Effector CD8-positive, alpha-beta T cell (primary cell): ENCODE measurements at regions not wholly inside any gene's neighbourhood (a gene's known extent, or its start where the extent isn't known, plus 50 kb on each side); places are given as distances from the start of the nearest gene placed in this dataset.
"Not testable (repeated sequence)": the region's sequence is repeated elsewhere in the genome, so short reads cannot be mapped to it uniquely, and the experiment has no call there.

ENCODE experiments used
- DNase-seq: peaks from one replicate; lab custom pipeline; 2025; lab: John Stamatoyannopoulos, UW

DNA sequence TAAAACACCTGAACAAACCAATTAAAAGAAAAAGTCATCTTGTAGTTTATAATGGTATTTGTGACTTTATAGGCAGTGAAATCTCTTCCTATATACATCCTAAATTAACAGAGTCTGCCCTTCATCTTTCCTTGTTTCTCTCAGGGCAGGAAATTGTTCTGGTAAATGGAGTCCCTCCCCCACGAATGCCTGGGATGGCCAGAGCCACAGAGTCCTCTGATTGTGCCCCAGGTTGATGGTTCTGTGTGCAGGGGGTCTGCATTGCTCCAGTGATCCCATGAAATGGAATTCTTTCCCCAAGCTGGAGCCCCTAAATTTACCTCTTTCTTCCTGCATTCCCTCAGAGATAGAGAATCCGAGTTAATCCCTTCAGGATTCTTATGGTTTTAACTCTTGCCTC lies 155.5 kb downstream of the MTX2 start:
- DNase-seq = no peak

DNA sequence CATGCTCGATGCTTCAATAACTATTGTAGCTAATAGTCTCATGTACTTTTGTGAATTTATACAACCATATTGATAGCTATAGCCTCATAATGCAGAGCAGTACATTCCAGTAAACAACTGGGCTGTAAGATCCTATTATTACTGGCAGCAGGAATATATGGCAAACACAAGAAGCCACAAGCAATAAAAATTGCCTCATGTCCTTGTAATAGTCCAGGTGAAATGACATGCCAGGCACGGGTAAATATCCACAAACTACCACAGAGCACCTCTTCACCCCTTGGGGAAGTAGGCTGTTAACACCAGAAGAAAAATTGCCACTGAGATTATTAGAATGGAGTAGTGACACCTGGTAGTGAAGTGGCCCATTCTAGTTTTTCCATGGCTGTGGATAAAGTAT lies 158.3 kb downstream of the MTX2 start:
- DNase-seq = no peak

DNA sequence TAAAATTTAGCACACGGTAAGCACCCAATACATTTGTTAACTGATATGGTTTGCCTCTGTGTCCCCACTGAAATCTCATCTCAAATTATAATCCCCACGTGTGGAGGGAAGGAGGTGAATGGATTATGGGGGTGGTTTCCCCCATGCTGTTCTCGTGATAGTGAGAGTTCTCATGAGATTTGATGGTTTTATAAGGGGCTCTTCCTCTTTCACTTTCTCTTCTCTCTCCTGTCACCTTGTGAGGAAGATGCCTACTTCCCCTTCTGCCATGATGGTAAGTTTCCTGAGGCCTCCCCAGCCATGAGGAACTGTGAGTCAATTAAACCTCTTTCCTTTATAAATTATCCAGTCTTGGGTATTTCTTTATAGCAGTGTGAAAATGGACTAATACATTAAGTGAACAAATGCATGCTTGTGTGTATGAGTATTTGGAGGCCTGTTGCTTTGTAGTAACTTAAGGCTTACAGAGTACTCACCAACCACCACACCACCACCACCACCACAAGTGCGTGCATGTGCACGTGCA lies 159.8 kb downstream of the MTX2 start:
- not testable (repeated sequence) for DNase-seq

DNA sequence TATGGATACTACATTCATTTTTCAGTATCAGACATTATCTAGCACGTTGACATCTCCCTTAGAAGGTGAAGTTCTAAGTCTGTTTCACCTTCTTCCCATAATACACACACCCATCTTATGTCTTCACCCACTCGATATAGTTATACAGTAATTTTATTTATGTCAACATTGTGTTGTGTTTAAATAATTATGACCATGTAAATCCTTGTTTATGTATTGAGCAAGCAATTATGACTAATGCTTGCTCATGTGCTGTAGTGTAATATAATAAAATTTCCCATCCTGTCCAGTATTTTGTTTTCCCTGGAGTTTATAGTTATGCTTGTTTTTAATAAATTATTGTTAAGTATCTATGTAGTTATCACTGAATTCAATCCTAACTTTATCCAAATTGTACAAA lies 163.2 kb downstream of the MTX2 start:
- no peak for DNase-seq

DNA sequence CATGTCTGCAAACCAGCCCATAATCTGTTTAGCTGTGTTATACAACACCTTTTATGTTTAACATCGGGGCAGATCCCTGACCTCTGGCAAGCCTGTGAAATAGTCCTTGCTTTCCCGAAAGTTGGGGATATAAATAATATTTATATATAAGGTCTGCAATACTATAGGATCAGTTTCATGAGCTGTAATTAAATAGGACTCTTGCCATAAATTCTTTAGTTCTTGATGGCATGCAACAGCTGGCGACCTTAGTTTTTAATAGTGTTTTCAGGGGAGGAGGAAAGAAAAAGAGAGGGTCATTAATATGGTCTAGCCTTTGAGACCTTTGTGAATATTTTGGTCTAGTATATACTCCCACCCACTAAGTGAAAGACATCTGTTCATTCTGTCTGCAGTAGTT lies 166.5 kb downstream of the MTX2 start:
- DNase-seq = no peak

DNA sequence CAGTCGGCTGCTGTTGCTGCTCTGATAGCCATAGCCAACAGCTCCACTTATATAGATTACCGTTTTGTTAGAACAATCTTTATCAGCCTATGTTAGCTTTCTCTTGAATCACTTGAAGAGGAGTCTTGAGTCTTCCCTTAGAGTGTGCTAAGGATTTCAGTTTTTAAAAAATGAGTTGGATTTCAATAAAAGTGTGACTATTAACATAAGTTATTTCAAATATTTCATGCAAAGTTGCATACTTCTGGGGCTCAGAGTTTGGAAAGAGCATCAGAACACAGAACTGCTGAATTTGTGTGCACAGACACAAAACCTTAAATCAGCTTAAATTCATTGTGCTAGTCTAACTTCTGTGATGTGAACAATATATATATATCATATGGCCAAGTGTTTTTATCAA lies 174.7 kb downstream of the MTX2 start:
- no peak for DNase-seq

DNA sequence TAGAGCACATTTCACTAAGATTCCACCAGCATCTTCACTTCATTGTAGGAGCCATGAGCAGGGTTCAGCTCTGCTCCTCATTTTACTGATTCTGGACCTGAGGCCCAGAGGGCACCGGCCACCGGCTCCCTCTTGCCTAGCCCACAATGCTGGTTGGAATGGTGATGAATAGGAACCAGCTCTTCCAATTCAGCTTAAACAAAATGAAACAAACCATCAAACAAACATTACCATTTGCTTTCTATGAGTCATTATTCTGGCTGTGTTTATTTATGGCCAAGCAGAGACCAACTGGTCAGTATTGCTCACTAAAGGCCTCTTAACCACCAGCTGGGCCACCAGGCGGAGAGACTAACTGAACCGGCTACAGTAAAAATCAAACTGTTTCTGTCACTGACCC lies 176.7 kb downstream of the MTX2 start:
- DNase-seq = no peak

DNA sequence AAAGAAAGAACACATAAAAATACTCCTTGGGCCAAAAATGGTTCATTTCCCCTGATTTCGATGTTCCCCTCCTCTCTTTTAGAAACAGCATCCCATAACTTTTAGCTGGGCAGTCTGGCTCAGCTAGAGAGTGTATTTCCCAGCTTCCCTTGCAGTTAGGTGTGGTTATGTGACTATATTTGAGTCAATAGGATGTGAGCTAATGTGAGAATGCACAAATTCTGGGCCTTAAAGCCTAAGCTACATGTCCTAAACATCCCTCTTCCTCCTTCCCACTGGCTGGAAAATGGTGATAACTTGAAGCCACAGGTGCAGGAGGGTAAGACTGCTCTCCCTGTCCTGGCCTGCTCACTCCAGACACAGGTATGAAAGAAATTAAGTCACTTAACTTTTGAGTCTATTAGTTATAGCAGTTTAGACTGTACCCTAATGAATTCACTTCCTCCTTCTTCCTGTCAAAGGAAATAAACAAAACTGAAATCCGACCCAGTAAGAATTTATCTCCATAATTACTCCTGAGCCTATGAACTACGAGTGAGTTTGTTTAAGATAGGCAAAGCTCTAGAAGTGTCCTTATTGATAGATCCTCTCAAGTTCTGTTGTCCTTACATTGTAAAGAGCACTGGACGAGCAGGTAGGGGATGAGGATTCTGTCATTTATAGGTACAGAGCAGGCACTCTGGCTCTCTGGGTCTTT lies 177.6 kb downstream of the MTX2 start:
- DNase-seq = no peak

DNA sequence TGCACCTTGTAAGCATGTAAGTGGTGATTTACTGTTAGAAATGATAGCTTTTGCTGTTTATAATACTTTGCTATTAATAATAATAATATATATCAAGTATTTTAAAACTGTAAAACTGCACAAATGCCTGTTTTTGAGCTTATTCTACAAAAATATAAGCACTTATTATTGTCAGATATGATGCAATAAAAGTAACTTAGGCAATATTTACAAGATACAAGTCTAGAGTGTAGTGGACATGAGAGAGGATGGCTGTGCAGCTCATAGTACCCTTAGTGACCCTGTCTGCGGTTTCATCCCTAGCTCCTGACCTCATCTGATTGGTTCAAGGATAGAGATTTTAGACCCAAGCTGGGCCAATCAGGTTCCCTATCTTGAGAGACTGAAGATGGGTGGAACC lies 178.4 kb downstream of the MTX2 start:
- no peak for DNase-seq

DNA sequence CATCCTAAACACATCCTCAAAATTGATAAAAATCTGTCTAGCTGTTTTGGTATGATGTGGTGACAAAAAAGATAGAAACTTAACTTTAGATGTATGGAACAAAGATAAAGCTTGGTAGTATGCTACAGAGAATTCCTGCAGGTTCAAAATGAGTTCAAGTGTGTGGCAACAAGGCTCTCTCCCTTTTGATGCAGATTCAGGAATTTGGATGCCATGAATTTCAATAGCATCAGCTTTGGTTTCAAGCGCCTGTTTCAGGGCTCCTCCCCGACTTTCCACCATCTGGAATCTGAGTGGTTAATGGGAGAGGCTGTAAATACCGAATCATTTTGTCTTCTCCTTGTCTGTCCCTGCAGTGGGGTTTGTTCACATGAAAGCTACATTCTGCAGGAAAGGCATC lies 180.6 kb downstream of the MTX2 start:
- DNase-seq = no peak

DNA sequence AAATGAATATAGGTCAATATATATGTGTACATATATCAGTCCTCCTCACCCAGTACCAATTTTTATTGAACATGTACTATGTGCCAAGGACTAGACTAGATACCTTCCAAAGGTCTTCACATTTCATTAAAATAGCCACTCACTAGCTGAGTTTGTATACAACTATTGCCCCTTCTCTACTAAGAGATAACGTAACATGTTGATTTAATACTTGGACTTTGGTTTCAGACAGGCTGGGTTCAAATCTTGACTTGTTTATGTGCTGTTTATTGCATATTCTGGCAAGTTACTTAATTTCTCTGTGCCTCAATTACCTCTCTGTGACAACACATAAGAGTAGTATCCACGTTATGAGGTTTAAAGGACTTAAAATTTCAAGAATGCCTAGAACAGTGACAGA lies 184.5 kb downstream of the MTX2 start:
- no peak for DNase-seq

DNA sequence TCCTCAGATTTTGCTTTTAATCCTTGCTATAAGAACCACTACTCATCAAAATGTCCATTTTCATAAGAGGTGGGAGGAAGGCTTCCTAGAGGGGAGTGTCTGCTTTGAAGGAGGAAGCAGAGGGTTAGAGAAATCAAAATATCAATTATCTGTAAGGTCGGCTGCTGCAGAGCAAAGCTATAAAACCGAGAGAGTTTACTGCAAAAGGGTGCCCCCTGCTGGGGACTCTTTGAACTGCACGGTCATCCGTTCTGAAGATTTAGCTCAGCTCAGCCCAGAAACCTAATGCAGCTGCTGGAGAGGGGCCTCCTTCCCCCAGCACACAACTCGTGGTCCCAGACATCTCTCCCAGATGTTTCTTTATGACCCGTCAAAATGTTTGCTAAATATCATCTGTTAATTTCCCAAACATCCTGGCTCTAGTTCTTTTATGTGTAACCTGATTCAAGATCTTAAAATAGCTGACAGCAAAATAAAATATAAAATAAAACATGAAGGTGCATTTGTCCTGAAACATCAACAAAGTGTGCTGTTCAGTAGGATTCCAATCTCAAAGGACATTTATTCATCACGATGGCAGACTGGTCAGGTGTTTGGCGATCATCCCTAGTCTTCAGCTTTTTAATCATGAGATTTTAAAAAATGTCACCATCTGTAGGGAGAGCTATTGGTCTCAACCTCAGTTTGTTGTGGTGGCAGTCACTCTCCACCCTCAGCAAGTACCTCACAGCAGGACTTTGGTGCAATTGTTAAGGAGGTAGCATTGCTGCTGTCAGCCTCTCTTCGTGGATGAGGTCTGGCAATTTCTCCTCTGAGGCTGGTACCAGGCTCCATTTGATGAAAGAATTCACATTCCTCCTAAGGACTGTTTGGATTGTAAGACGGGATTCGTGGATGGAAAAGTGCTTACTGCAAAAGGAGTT lies 185.9 kb downstream of the MTX2 start:
- peak; percentile 61 for DNase-seq

DNA sequence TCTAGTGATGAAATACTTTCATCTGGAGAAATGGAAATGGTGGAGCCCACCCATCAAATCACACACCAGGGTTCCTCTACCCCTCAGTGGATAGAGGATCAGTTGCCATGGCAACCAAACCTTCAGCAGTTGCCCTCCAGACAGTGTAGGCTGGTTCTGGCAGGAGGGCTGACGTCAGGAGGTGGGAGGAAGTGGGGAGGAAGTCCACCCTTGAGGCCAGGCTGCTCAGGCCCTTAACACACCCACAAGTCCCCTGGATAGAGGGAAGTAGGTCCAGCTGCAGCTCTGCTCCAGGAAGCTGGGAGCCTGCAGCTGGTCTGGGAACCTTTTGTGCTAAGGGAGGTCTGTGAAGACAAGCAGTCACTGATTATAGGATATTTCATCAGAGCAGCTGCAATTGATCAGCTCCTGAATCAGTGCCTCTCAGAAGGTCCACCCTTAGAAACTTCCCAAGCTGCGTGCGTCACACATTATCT lies 186.6 kb downstream of the MTX2 start:
- no peak for DNase-seq

DNA sequence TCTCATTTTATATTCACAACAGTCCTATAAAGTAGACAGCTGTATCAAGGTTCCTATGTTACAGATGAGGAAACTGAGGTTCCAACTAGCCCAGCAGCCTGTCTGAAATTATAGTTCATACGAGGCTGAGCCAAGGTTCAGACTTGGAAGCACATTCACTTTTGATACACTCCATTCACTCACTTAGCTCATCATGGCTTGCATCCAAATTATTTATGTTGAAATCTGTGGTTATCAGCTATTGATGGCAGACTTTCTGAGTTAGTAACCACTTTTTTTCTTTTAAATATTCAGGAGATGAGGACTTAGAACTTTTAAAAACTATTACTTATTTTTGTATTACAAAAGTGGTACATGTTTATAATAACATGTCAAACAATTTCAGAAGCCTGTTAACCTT lies 188.2 kb downstream of the MTX2 start:
- no peak for DNase-seq

DNA sequence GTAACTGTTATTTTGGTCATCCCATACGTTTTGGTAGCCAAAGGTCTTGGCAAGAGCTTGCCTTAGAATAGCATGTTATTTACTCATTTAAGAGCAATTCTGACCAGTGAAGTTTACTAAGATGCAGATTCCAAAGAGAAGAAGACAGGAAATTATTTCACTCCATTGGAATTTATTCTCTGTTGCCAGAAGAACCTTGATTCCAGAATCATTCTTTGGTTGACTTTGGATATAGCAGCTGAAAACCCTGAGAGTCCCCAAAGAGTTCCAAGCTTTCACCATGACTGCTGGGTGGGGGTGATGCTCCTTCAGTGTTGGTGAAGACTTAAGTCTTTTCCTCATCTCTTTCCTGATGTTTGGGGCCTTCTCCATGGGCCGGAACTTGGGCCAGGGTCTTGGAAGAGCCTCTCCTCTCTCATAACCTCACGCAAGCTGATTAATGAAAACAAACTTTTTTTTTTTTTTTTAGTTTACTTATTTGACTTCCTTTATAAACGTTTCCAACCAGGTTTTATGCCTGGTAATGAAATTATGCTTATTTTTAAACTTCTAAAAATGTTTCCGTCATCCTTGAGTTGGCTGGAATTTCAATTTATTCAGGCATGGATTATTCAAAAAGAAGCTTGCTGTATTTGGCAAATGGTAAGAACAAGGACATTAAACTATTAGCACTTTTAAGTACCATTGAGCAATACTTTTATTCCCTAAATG lies 192.0 kb downstream of the MTX2 start:
- no peak for DNase-seq

DNA sequence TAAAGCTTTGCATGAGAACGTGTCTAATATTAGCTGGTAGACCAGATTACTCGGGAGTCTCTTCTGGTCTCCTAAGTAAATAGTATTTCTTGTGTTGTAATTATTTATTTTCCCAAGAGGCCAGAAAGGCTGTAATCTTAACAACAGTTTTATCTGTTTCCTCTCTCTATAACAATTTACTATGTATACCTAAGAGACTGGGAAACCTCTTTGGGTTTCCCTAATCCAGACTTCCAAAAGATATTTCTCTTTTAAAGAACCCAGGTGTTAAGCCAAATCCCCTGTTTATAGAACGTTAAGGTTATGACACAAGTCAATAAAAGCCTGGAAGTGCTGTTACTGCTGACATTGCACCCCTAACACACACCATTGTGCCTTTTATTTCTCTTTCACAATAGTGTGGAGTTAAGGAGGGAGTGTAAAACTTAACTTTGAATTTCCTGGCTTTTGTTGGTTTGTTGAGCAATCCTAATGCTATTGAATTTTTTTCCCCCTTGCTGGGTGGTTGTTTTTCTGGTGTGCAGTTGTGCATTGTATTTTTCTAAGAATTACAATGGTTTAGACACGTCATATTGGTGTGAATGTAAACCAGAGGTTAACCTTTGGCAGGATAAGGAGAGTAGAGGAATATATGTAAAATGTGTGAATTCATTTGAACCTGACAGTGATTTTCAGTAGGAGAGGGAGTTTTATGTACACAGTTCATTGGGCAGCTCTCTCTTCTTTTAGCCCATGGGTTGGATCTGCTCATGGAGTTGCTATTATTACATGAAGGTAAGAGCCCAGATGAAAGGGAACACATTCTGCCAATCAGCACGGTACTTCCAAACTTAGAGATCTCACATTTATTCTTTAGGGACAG lies 192.8 kb downstream of the MTX2 start:
- no peak for DNase-seq

DNA sequence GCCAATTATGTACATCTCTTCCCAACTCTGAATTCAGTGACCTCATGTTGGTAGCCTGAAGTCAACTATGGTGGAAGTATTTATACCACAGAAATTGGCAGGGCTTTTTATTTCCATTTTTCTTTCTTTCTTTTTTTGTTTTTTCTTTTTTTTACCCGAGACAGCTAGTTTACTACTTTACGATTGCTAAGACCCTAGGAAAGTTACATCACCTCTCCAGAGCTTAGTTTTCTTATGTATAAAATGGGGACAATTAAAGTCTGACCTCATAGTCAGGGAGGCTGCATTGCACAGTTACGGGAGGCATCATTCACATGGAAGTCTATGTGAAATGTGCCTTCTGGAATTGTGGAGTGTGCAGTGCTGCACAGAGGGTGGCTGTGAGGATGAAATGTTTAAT lies 194.3 kb downstream of the MTX2 start:
- no peak for DNase-seq

DNA sequence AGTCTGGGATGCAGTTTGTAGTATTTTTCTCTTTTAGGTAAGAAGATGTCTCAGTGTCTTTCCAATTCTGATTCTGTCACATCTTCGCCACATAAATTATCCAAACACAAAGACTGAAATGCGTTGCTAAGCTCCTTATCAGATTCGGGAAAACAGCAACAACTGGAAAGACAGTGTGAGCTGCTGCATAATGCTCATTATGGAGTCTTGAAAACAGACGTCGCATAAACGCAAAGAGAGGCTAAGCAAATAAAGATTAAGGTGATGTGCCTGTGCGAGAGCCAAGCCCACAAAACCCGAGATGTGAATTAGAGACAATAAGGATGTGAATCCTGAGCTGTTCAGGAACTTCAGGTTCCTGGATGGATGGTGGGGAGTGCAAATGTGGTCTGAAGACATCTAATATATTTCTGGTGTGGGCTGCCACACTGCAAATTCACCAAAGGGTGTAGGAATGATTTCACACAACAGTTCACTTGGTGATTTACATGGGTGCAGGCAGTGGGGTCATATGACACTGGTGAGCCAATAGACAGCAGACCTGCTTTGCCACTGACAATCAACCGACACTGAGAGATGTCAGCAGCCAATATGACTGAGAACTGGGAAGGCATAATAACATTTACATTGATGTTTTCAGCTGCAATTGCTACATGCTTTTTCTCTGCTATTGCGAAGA lies 195.8 kb downstream of the MTX2 start:
- no peak for DNase-seq

DNA sequence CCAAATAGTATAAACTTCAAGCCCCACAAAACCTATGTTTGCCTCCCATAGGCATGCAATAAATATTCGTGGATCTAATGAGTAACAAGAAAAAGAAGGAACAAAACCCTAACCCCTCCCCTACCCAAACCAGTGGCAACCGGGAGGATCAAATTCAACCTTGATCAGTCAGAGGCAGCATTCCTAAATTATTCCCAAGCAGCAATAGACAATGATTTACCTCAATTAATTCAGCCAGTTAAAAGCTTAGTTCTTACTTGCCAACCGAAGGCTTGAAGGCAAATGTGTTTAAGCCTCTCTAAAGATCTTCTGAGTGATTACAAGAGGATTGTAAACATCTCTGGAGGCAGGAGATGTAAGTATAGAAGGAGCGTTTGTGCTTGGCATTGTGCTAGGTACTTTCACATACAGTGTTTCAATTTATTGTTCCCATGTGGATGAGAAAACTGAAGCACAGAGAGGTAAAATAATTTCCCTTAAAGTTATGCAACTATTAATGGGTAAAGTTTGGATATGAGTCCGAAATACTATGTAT lies 197.7 kb downstream of the MTX2 start:
- DNase-seq = no peak

DNA sequence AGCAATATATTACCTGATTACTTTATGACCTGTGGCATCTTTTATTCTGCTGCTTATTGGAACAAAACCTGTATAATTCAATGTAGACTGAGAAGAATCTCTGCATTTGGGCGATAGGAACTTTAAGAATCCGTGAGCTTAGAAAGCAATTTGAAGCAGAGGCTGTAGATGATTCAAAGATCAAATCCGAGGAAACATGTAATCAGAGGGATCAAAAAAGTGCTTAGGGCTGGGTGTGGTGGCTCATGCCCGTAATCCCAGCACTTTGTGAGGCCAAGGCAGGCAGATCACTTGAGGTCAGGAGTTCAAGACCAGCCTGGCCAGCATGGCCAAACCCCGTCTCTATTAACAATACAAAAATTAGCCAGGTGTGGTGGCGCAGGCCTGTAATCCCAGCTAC lies 198.4 kb downstream of the MTX2 start:
- DNase-seq = no peak
